ENCODE measurements at regions not wholly inside any gene's neighbourhood (a gene's known extent, or its start where the extent isn't known, plus 50 kb on each side); places are given as distances from the start of the nearest gene placed in this dataset.

- DNase-seq, result no peak
Measured at GRCh38 chr9:82332018-82332773, 343.6 kb downstream of the SPATA31D1 start.

GRCh38 chr9:82332774-82333152, 344.2 kb downstream of the SPATA31D1 start:
- DNase-seq, result no peak

- no peak for DNase-seq
Measured at GRCh38 chr9:82333671-82334070, 345.1 kb downstream of the SPATA31D1 start.

- no peak for DNase-seq
Measured at GRCh38 chr9:82334286-82334685, 345.7 kb downstream of the SPATA31D1 start.

- DNase-seq, result no peak
Measured at GRCh38 chr9:82337351-82337750, 348.8 kb downstream of the SPATA31D1 start.

GRCh38 chr9:82342046-82342445, 353.5 kb downstream of the SPATA31D1 start:
- DNase-seq, result no peak

- DNase-seq, result no peak
Measured at GRCh38 chr9:82346040-82346439, 357.5 kb downstream of the SPATA31D1 start.

GRCh38 chr9:82353631-82354278, 365.2 kb downstream of the SPATA31D1 start:
- DNase-seq, result no peak

GRCh38 chr9:82354279-82354659, 365.7 kb downstream of the SPATA31D1 start:
- DNase-seq, result no peak

GRCh38 chr9:82356131-82356530, 367.6 kb downstream of the SPATA31D1 start:
- no peak for DNase-seq

- no peak for DNase-seq
Measured at GRCh38 chr9:82356871-82357270, 368.3 kb downstream of the SPATA31D1 start.

- peak; percentile 88 for DNase-seq
Measured at GRCh38 chr9:82363198-82363597, 374.6 kb downstream of the SPATA31D1 start.

GRCh38 chr9:82363682-82364081, 375.1 kb downstream of the SPATA31D1 start:
- peak; percentile 90 for DNase-seq

GRCh38 chr9:82367016-82367415, 378.4 kb downstream of the SPATA31D1 start:
- no peak for DNase-seq

GRCh38 chr9:82367929-82368328, 379.4 kb downstream of the SPATA31D1 start:
- DNase-seq, result no peak

- no peak for DNase-seq
Measured at GRCh38 chr9:82369251-82369945, 380.8 kb downstream of the SPATA31D1 start.

GRCh38 chr9:82375041-82375440, 386.5 kb downstream of the SPATA31D1 start:
- DNase-seq, result no peak

GRCh38 chr9:82376677-82377232, 388.2 kb downstream of the SPATA31D1 start:
- DNase-seq, result no peak

GRCh38 chr9:82382887-82383616, 394.5 kb downstream of the SPATA31D1 start:
- DNase-seq, result no peak

GRCh38 chr9:82385633-82386032, 397.1 kb downstream of the SPATA31D1 start:
- DNase-seq, result no peak

GRCh38 chr9:82397534-82397933, 409.0 kb downstream of the SPATA31D1 start:
- DNase-seq, result no peak

GRCh38 chr9:82404196-82404870, 415.8 kb downstream of the SPATA31D1 start:
- DNase-seq, result no peak

Measured in NCI-H1694 (cell line).